Spleen (tissue), 7 donors: ENCODE measurements at regions not wholly inside any gene's neighbourhood (a gene's known extent, or its start where the extent isn't known, plus 50 kb on each side); places are given as distances from the start of the nearest gene placed in this dataset.

Experiments used
- CTCF ChIP-seq, 11 experiments: fragments of 200-600 bp in 7 of 11; fragments of 450-650 bp in 4 of 11; sonication (generic) in 4 of 11; IDR thresholded peaks in 8 of 11; conservative IDR thresholded peaks in 3 of 11; 1 replicate in 7 of 11; 2 replicates in 4 of 11; pipeline versions ENCODE4 v1.4.0 to v1.8.0; 2016 to 2021; ENCODE audit warnings: antibody characterized with exemption in 11 of 11, inconsistent platforms in 4 of 11, mild to moderate bottlenecking in 1 of 11
- POLR2A ChIP-seq, 3 donors: fragments of 450-650 bp; IDR thresholded peaks; one replicate each; pipeline ENCODE4 v1.5.1; 2017; ENCODE audit warnings: antibody characterized with exemption in 3 of 3, mild to moderate bottlenecking in 1 of 3
- POLR2AphosphoS5 ChIP-seq, 3 donors: sonication (generic); formaldehyde crosslinking; IDR thresholded peaks; one replicate each; pipeline ENCODE4 v1.5.1; 2017; ENCODE audit warnings: antibody characterized with exemption in 3 of 3
- donor health status: DM: no; HTN: no; CAD: no; lungs with moderate emphysema.
- donor health status: DM: no; HTN: no; CAD: no.
- donor health status: DM: no; HTN: no; CAD: no.

- no peak for TF ChIP-seq CTCF (IDR thresholded peaks at IDR 0.05 in 8 of 11, conservative IDR thresholded peaks at IDR 0.05 in 3 of 11)
- TF ChIP-seq POLR2AphosphoS5 (IDR thresholded peaks at IDR 0.05), result no peak
- no peak for TF ChIP-seq POLR2A (IDR thresholded peaks at IDR 0.05)
Observed at GRCh38 chr2:78864205-78864604, 161.3 kb upstream of the REG3G start.
